NT2/D1 (cell line): ENCODE measurements at regions not wholly inside any gene's neighbourhood (a gene's known extent, or its start where the extent isn't known, plus 50 kb on each side); places are given as distances from the start of the nearest gene placed in this dataset.

Experiments used
- SUZ12 ChIP-seq: IDR thresholded peaks from 2 replicates; pipeline ENCODE4 v1.6.1; 2011; ENCODE audit not compliant: insufficient read length, insufficient read depth; ENCODE audit errors: extremely low read depth
- ZNF274 ChIP-seq: IDR thresholded peaks from 2 replicates; pipeline ENCODE4 v1.6.1; 2011; ENCODE audit warnings: mild to moderate bottlenecking, low read depth, low read length

- TF ChIP-seq SUZ12 (no peak), ZNF274 (no peak)
Observed at GRCh38 chr4:157421365-157421764, 200.8 kb downstream of the GRIA2 start.
